ENCODE measurements at regions not wholly inside any gene's neighbourhood (a gene's known extent, or its start where the extent isn't known, plus 50 kb on each side); places are given as distances from the start of the nearest gene placed in this dataset.
"Not testable (repeated sequence)": the region's sequence is repeated elsewhere in the genome, so short reads cannot be mapped to it uniquely, and the experiment has no call there.

GRCh38 chr1:240716538-240716937 is 104.6 kb upstream of the GREM2 start:
- not testable (repeated sequence) for TF ChIP-seq POLR2A, CTCF (IDR thresholded peaks at IDR 0.05)
